IMR-90 (cell line): ENCODE measurements at regions not wholly inside any gene's neighbourhood (a gene's known extent, or its start where the extent isn't known, plus 50 kb on each side); places are given as distances from the start of the nearest gene placed in this dataset.

Source experiments
- ATAC-seq: fragments of 200-7000 bp; cut with Tn5 transposase; 2 replicates; pipeline ENCODE4 v1.9.1; 2020; ENCODE audit warnings: low read depth, mild to moderate bottlenecking, moderate library complexity
- BruUV-seq: library from RNA; stranded (reverse); fragments of 400-500 nt; replicated peaks from 2 replicates; lab custom pipeline; 2021; lab: Mats Ljungman, UMichigan
- CTCF ChIA-PET: fragments of 300-600 bp; formaldehyde crosslinking; extraction: SDS; loops from one replicate; lab custom pipeline; 2021; ENCODE audit warnings: antibody characterized with exemption; lab: Yijun Ruan, JAX
- POLR2A ChIA-PET: fragments of 300-600 bp; sonication (Branson Sonifier 250); formaldehyde crosslinking; loops from one replicate; lab custom pipeline; 2022; ENCODE audit warnings: antibody characterized with exemption; ENCODE audit not compliant: unreplicated experiment; lab: Charles Lee
- DNase-seq: peaks from one replicate; pipeline ENCODE4 v3.0.0; 2013
- H2AFZ ChIP-seq: replicated peaks from 2 replicates; pipeline ENCODE3; 2013; ENCODE audit warnings: low read length, mild to moderate bottlenecking; ENCODE audit not compliant: poor library complexity
- H2AK5ac ChIP-seq: 2 replicates; pipeline ENCODE4 v1.6.1; 2013; ENCODE audit warnings: low read depth, low read length, inconsistent platforms
- H2AK9ac ChIP-seq: replicated peaks from 2 replicates; pipeline ENCODE3; 2013; ENCODE audit warnings: mild to moderate bottlenecking, low read depth, low read length, moderate library complexity; ENCODE audit not compliant: poor library complexity
- H2BK120ac ChIP-seq: 2 replicates; pipeline ENCODE4 v1.6.1; 2013; ENCODE audit warnings: low read depth, low read length, inconsistent platforms
- H2BK15ac ChIP-seq: 3 replicates; pipeline ENCODE4 v1.6.1; 2013; ENCODE audit warnings: low read depth, low read length, inconsistent platforms
- H2BK20ac ChIP-seq: 2 replicates; pipeline ENCODE4 v1.6.1; 2013; ENCODE audit warnings: low read depth, mild to moderate bottlenecking, inconsistent platforms, low read length, moderate library complexity
- H2BK5ac ChIP-seq: 2 replicates; pipeline ENCODE4 v1.6.1; 2013; ENCODE audit warnings: mild to moderate bottlenecking, low read depth, low read length, inconsistent platforms; ENCODE audit not compliant: poor library complexity, severe bottlenecking
- H3K14ac ChIP-seq: replicated peaks from 2 replicates; pipeline ENCODE4 v1.6.1; 2013; ENCODE audit warnings: low read depth, low read length, inconsistent platforms
- H3K18ac ChIP-seq: 2 replicates; pipeline ENCODE4 v1.6.1; 2013; ENCODE audit warnings: low read depth, low read length, control low read depth
- H3K23ac ChIP-seq: 2 replicates; pipeline ENCODE4 v1.6.1; 2013; ENCODE audit warnings: low read depth, low read length, inconsistent platforms
- H3K27ac ChIP-seq: 2 replicates; pipeline ENCODE4 v1.5.1; 2013; ENCODE audit warnings: mild to moderate bottlenecking, control low read depth, low read length; ENCODE audit not compliant: insufficient read depth
- H3K27me3 ChIP-seq: 2 replicates; pipeline ENCODE4 v1.6.1; 2013; ENCODE audit warnings: low read length; ENCODE audit not compliant: control insufficient read depth, insufficient read depth
- H3K36me3 ChIP-seq: 2 replicates; pipeline ENCODE4 v1.6.1; 2013; ENCODE audit warnings: low read length, mixed read lengths; ENCODE audit not compliant: control insufficient read depth, insufficient read depth
- H3K4ac ChIP-seq: 2 replicates; pipeline ENCODE4 v1.6.1; 2013; ENCODE audit warnings: low read depth, low read length, inconsistent platforms
- H3K4me1 ChIP-seq: 2 replicates; pipeline ENCODE4 v1.6.1; 2013; ENCODE audit warnings: low read length, mixed read lengths; ENCODE audit not compliant: control insufficient read depth, insufficient read depth
- H3K4me2 ChIP-seq: 2 replicates; pipeline ENCODE4 v1.6.1; 2013; ENCODE audit warnings: low read depth, mild to moderate bottlenecking, control low read depth, low read length, moderate library complexity
- H3K4me3 ChIP-seq: 2 replicates; pipeline ENCODE4 v1.5.1; 2013; ENCODE audit warnings: low read depth, mild to moderate bottlenecking, control low read depth, low read length, moderate library complexity; ENCODE audit not compliant: insufficient read depth
- H3K56ac ChIP-seq: 2 replicates; pipeline ENCODE4 v1.6.1; 2013; ENCODE audit warnings: low read length, inconsistent platforms; ENCODE audit not compliant: insufficient read depth; ENCODE audit errors: extremely low read depth
- H3K79me1 ChIP-seq, 2 experiments: 2 replicates each; pipeline ENCODE4 v1.6.1; 2013; ENCODE audit warnings: low read length in 2 of 2, inconsistent platforms in 1 of 2, low read depth in 1 of 2
- H3K9ac ChIP-seq: 2 replicates; pipeline ENCODE4 v1.6.1; 2013; ENCODE audit warnings: low read depth, low read length, control low read depth
- H3K9me1 ChIP-seq: 2 replicates; pipeline ENCODE4 v1.6.1; 2013; ENCODE audit warnings: low read length, inconsistent platforms; ENCODE audit not compliant: insufficient read depth
- H3K9me3 ChIP-seq: 2 replicates; pipeline ENCODE4 v1.6.1; 2013; ENCODE audit warnings: low read length; ENCODE audit not compliant: control insufficient read depth, insufficient read depth
- H4K20me1 ChIP-seq: 2 replicates; pipeline ENCODE4 v1.6.1; 2013; ENCODE audit warnings: low read length, inconsistent platforms; ENCODE audit not compliant: insufficient read depth
- H4K5ac ChIP-seq: 2 replicates; pipeline ENCODE4 v1.6.1; 2013; ENCODE audit warnings: mild to moderate bottlenecking, low read depth, low read length, control low read depth
- H4K8ac ChIP-seq, 2 experiments: 2 replicates each; pipeline ENCODE4 v1.6.1; 2013; ENCODE audit warnings: low read depth in 2 of 2, low read length in 2 of 2, control low read depth in 1 of 2, inconsistent platforms in 1 of 2
- H4K91ac ChIP-seq: 2 replicates; pipeline ENCODE4 v1.6.1; 2013; ENCODE audit warnings: low read depth, low read length, inconsistent platforms; ENCODE audit not compliant: insufficient read depth
- MAFK ChIP-seq: IDR thresholded peaks from 2 replicates; pipeline ENCODE4 v1.6.1; 2012; ENCODE audit warnings: low read depth, low read length, improper control_type of control experiment
- SMC3 ChIP-seq: fragments of 150-350 bp; IDR thresholded peaks from 2 replicates; pipeline ENCODE4 v1.6.1; 2016; ENCODE audit warnings: low read depth, mild to moderate bottlenecking, antibody characterized with exemption, low read length, moderate library complexity
- USF2 ChIP-seq: fragments of 150-350 bp; IDR thresholded peaks from 2 replicates; pipeline ENCODE4 v1.6.1; 2017; ENCODE audit warnings: mild to moderate bottlenecking, antibody characterized with exemption, low read length, low read depth
- WGBS, 2 experiments: methylation state at CpG; one replicate each; pipeline versions ENCODE4 v1.1.5 to v1.1.7; 2013; ENCODE audit warnings: missing lambda C conversion rate in 2 of 2; ENCODE audit not compliant: insufficient read length in 1 of 2; ENCODE audit errors: extremely low coverage in 2 of 2; 5-methylcytosine and 5-hydroxymethylcytosine counted together
- dilution Hi-C: fragments of 300-500 bp; cut with HindIII; formaldehyde crosslinking; loops from one replicate; pipeline ENCODE4 v1.14.3; 2018; ENCODE audit warnings: low sequenced_read_pairs; ENCODE audit not compliant: unreplicated experiment
- in situ Hi-C: fragments of 300-500 bp; cut with MboI; formaldehyde crosslinking; loops from 3 replicates; pipeline ENCODE4 v1.14.3; 2019; ENCODE audit warnings: low sequenced_read_pairs, inconsistent platforms, mixed read lengths
- intact Hi-C: fragments of 100-400 bp; cut with micrococcal nuclease; formaldehyde crosslinking; loops from 2 replicates; pipeline ENCODE4 v1.10.0; 2022

- Histone ChIP-seq H3K4me1 (no peaks in the 10 kb centered on the region), H3K14ac (no peak overlapping the region), H3K4me2 (no peak overlapping the region), H3K9me1 (no peaks in the 10 kb centered on the region), H4K20me1 (no peaks in the 10 kb centered on the region), H3K23ac (no peak overlapping the region), H3K4ac (no peak overlapping the region), H3K27ac (no peak overlapping the region), H3K18ac (no peak overlapping the region), H4K8ac (no peak overlapping the region), H2BK20ac (no peak overlapping the region), H2AFZ (no peak overlapping the region), H2BK5ac (no peak overlapping the region), H3K36me3 (no peaks in the 10 kb centered on the region), H2AK9ac (no peak overlapping the region), H4K91ac (no peak overlapping the region), H3K27me3 (no peaks in the 10 kb centered on the region), H3K9ac (no peak overlapping the region), H3K9me3 (peaks cover 3% of the 10 kb centered on the region), H4K5ac (no peak overlapping the region), H2AK5ac (no peak overlapping the region), H3K56ac (no peak overlapping the region), H3K79me1 (no peaks in the 10 kb centered on the region), H2BK15ac (no peak overlapping the region), H3K4me3 (no peak overlapping the region), H2BK120ac (no peak overlapping the region)
- dilution Hi-C loops (no loop called here), intact Hi-C loops (no loop called here), in situ Hi-C loops (no loop called here)
- ChIA-PET CTCF (no interaction called here), POLR2A (no interaction called here)
- TF ChIP-seq SMC3, result no peak
- TF ChIP-seq USF2, result no peak
- no peak for TF ChIP-seq MAFK
- BruUV-seq, result no TSS peak
- WGBS, 2 experiments, result no CpG with 5 or more reads among the region's 2 CpGs
- DNase-seq, result no peak
- ATAC-seq, result no peak
These were observed 160.7 kb upstream of the GRIA4 start for GRCh38 chr11:105449100-105449734.
